ENCODE measurements at regions not wholly inside any gene's neighbourhood (a gene's known extent, or its start where the extent isn't known, plus 50 kb on each side); places are given as distances from the start of the nearest gene placed in this dataset.

DNA sequence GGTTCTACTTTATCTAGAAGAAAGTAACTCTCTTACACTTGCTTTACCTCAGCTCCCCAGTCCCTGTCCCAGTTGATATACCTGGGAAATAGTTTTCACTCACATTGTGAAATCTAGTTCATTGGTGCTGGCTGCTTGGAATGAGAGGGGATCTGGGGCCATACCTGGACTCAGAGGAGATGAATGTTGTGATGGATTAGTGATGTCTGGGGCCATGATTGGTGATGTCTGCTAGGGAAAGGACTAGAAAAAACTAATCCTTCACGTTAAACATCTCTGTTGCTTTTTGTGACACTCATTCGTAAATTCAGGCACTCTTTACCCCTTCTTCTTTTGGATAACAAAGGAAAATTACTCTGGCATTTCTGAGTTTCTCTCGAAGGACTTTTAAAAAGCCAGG lies 152.4 kb downstream of the RAB11FIP2 start:
- Histone ChIP-seq H3K4me2 (no peak overlapping the region), H3K9ac (no peak overlapping the region), H3K36me3 (ENCODE audit: insufficient read depth) (no peaks in the 10 kb centered on the region), H3K4me1 (ENCODE audit: low read depth, poor library complexity, severe bottlenecking) (no peaks in the 10 kb centered on the region), H2AFZ (ENCODE audit: low read depth) (no peak overlapping the region), H3K79me2 (ENCODE audit: insufficient read depth, low read depth) (no peaks in the 10 kb centered on the region), H3K27ac (no peak overlapping the region), H4K20me1 (ENCODE audit: insufficient read depth) (no peaks in the 10 kb centered on the region), H3K4me3 (IDR thresholded peaks at IDR 0.05; ENCODE audit: insufficient read depth, low read depth, low read length) (no peak overlapping the region), H3K27me3 (ENCODE audit: insufficient read depth, low read depth) (no peaks in the 10 kb centered on the region)
- no peak for TF ChIP-seq CTCF (conservative IDR thresholded peaks at IDR 0.05; ENCODE audit: low read depth, low read length)

DNA sequence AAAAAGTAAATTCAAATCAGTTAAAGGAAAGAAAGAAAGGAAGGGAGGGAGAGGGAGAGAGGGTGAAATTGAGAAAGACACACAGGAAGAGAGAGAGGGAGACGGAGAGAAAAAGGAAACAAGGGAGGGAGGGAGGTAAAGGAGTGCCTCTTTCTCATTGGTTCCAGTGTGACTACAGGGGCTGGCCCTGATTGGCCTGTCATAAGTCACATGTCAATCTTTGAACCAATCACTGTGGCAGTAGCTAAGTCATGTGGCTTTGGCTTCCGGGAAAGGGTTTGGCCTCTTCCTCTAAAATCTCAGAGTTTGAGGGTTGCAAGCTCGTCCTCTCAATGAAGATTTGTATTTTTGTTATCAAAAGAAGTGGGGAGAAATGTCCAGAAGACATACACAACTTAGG lies 150.2 kb downstream of the RAB11FIP2 start:
- Histone ChIP-seq H3K9ac (no peak overlapping the region), H3K79me2 (ENCODE audit: insufficient read depth, low read depth) (no peaks in the 10 kb centered on the region), H2AFZ (ENCODE audit: low read depth) (no peak overlapping the region), H3K4me1 (ENCODE audit: low read depth, poor library complexity, severe bottlenecking) (no peaks in the 10 kb centered on the region), H3K4me2 (no peak overlapping the region), H3K27ac (no peak overlapping the region), H4K20me1 (ENCODE audit: insufficient read depth) (no peaks in the 10 kb centered on the region), H3K4me3 (IDR thresholded peaks at IDR 0.05; ENCODE audit: insufficient read depth, low read depth, low read length) (no peak overlapping the region), H3K27me3 (ENCODE audit: insufficient read depth, low read depth) (no peaks in the 10 kb centered on the region), H3K36me3 (ENCODE audit: insufficient read depth) (no peaks in the 10 kb centered on the region)
- no peak for TF ChIP-seq CTCF (conservative IDR thresholded peaks at IDR 0.05; ENCODE audit: low read depth, low read length)

DNA sequence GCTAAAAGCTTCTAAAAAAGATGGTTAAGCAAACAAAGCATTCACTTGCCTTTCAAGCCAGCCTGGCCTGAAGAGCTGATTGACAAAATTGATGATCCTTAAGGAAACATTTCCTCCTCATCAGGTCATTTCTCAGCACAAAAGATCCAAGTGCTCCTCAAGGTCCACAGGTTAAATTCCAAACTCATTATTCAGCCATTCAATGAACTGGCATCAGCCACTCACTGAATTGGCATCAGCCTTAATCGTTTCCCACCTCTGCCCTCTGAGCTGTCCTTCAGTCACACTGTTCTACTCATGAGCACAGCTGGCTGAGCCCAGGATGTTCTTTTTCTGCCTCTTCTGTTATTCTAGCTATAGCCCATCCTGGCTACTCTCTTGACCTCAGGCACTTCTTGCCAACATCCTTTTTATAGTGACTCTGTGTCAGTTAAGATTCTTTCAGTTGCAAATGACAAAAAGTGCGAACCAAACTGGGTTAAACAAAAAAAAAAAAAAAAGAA lies 147.5 kb downstream of the RAB11FIP2 start:
- Histone ChIP-seq H3K79me2 (ENCODE audit: insufficient read depth, low read depth) (no peaks in the 10 kb centered on the region), H4K20me1 (ENCODE audit: insufficient read depth) (no peaks in the 10 kb centered on the region), H3K4me2 (no peak overlapping the region), H2AFZ (ENCODE audit: low read depth) (no peak overlapping the region), H3K4me1 (ENCODE audit: low read depth, poor library complexity, severe bottlenecking) (no peaks in the 10 kb centered on the region), H3K27ac (no peak overlapping the region), H3K27me3 (ENCODE audit: insufficient read depth, low read depth) (no peaks in the 10 kb centered on the region), H3K36me3 (ENCODE audit: insufficient read depth) (no peaks in the 10 kb centered on the region), H3K9ac (no peak overlapping the region), H3K4me3 (IDR thresholded peaks at IDR 0.05; ENCODE audit: insufficient read depth, low read depth, low read length) (no peak overlapping the region)
- TF ChIP-seq CTCF (conservative IDR thresholded peaks at IDR 0.05; ENCODE audit: low read depth, low read length), result no peak

DNA sequence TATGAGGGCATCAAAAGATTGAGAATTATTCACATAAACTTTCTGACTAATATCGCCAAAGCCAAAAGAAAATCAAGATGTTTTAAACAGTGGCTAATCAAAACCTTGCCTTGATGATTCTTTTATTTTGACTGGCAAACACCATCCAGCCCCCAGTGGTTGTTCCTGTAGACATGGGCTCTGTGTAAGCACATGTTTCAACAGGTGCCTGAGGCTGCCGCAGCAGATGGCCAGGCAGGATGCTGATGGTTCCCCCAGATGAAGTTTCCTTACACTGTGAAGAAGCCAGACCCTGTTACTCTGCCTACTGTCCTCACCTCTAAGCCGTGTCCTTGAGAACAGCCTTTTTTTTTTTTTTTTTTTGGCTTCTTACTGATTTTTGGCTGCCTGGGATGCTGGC lies 146.5 kb downstream of the RAB11FIP2 start:
- no peak for TF ChIP-seq CTCF (conservative IDR thresholded peaks at IDR 0.05; ENCODE audit: low read depth, low read length)
- Histone ChIP-seq H3K79me2 (ENCODE audit: insufficient read depth, low read depth) (no peaks in the 10 kb centered on the region), H4K20me1 (ENCODE audit: insufficient read depth) (no peaks in the 10 kb centered on the region), H3K4me3 (IDR thresholded peaks at IDR 0.05; ENCODE audit: insufficient read depth, low read depth, low read length) (no peak overlapping the region), H3K4me2 (no peak overlapping the region), H3K27me3 (ENCODE audit: insufficient read depth, low read depth) (no peaks in the 10 kb centered on the region), H3K27ac (no peak overlapping the region), H3K36me3 (ENCODE audit: insufficient read depth) (no peaks in the 10 kb centered on the region), H2AFZ (ENCODE audit: low read depth) (no peak overlapping the region), H3K4me1 (ENCODE audit: low read depth, poor library complexity, severe bottlenecking) (no peaks in the 10 kb centered on the region), H3K9ac (no peak overlapping the region)

Data from KMS-11 (cell line).